ENCODE measurements at regions not wholly inside any gene's neighbourhood (a gene's known extent, or its start where the extent isn't known, plus 50 kb on each side); places are given as distances from the start of the nearest gene placed in this dataset.

DNA sequence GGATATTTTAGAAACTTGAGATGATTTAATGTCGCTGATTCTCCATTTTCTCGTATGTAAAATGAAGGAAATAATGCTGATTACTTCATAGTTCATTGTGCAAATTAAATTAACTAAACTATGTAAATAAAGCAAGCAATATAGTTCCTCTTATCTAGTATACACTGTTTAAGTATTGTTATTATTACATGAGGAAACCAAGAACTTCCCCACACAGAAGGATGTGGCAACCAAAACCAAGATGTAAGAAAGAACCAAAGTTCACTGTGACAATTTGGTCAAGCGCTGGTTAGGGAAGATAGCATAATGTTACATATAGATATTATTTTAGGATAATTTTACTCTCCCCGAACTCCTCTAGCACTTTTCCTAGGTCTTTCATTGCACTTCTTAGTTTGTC is 103.2 kb downstream of the XKR3 start:
- no peaks in the 10 kb centered on the region for H3K36me3 ChIP-seq (ENCODE audit: control insufficient read depth in 2 of 2, extremely low read depth in 1 of 2, insufficient read depth in 2 of 2, low read length in 2 of 2)
- dilution Hi-C loops (cut with MboI; ENCODE audit: extremely low pct_ligation_motif_present, low sequenced_read_pairs) (no loop called here), intact Hi-C loops (cut with micrococcal nuclease) (no loop called here)
- no TSS peak for BruUV-seq (replicated peaks)
- no peak overlapping the region for H2AFZ ChIP-seq (ENCODE audit: low read depth, low read length)
- ChIA-PET POLR2A (no interaction called here), CTCF (no interaction called here)
- no peaks in the 10 kb centered on the region for H3K79me2 ChIP-seq (ENCODE audit: control insufficient read depth, insufficient read depth, low read length)
- peaks cover 2% of the 10 kb centered on the region for H3K9me3 ChIP-seq (replicated peaks; ENCODE audit: control insufficient read depth, insufficient read depth, low read length)
- TF ChIP-seq EZH2 (IDR thresholded peaks at IDR 0.05; ENCODE audit: borderline replicate concordance, low read depth, low read length, severe bottlenecking): no peak
- no peak for TF ChIP-seq POLR2AphosphoS5 (IDR thresholded peaks at IDR 0.05; ENCODE audit: insufficient read depth, low read depth, low read length)
- TF ChIP-seq JUN (IDR thresholded peaks at IDR 0.05; ENCODE audit: borderline replicate concordance, insufficient read depth, insufficient read length, low read depth): no peak
- no peak for TF ChIP-seq GATA2 (IDR thresholded peaks at IDR 0.05; ENCODE audit: insufficient read depth, insufficient read length, low read depth, low read length)
- no peak for TF ChIP-seq FOS (IDR thresholded peaks at IDR 0.05; ENCODE audit: borderline replicate concordance, insufficient read depth, low read length)
- TF ChIP-seq MYC (IDR thresholded peaks at IDR 0.05; ENCODE audit: low read depth, low read length): no peak
- no peak for TF ChIP-seq POLR2A (IDR thresholded peaks at IDR 0.05; ENCODE audit: low read depth, low read length)
- TF ChIP-seq, protein P1, sequence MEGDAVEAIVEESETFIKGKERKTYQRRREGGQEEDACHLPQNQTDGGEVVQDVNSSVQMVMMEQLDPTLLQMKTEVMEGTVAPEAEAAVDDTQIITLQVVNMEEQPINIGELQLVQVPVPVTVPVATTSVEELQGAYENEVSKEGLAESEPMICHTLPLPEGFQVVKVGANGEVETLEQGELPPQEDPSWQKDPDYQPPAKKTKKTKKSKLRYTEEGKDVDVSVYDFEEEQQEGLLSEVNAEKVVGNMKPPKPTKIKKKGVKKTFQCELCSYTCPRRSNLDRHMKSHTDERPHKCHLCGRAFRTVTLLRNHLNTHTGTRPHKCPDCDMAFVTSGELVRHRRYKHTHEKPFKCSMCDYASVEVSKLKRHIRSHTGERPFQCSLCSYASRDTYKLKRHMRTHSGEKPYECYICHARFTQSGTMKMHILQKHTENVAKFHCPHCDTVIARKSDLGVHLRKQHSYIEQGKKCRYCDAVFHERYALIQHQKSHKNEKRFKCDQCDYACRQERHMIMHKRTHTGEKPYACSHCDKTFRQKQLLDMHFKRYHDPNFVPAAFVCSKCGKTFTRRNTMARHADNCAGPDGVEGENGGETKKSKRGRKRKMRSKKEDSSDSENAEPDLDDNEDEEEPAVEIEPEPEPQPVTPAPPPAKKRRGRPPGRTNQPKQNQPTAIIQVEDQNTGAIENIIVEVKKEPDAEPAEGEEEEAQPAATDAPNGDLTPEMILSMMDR (IDR thresholded peaks at IDR 0.05; ENCODE audit: extremely low read depth in 1 of 2, insufficient read depth in 1 of 2, low read depth in 1 of 2, low read length in 2 of 2): no peak
- TF ChIP-seq, protein P2, sequence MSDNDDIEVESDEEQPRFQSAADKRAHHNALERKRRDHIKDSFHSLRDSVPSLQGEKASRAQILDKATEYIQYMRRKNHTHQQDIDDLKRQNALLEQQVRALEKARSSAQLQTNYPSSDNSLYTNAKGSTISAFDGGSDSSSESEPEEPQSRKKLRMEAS (IDR thresholded peaks at IDR 0.05; ENCODE audit: insufficient read depth, insufficient read length): no peak
- H3K27me3 ChIP-seq (ENCODE audit: control insufficient read depth in 2 of 2, insufficient read depth in 2 of 2, low read length in 2 of 2): no peaks in the 10 kb centered on the region
- FAIRE-seq (no peak), DNase-seq (ENCODE audit: low read depth, low spot score) (no peak)
- H3K4me1 ChIP-seq (ENCODE audit: control insufficient read depth, extremely low read depth, insufficient read depth, low read length): no peaks in the 10 kb centered on the region
- no peaks in the 10 kb centered on the region for H4K20me1 ChIP-seq (replicated peaks; ENCODE audit: control insufficient read depth, extremely low read depth, insufficient read depth, low read length)
- no peaks in the 10 kb centered on the region for H3K9me1 ChIP-seq (replicated peaks; ENCODE audit: control insufficient read depth, extremely low read depth, insufficient read depth, low read length)
- no peak overlapping the region for H3K9ac ChIP-seq (replicated peaks; ENCODE audit: extremely low read depth, insufficient read depth, low read length)
- H3K4me2 ChIP-seq (ENCODE audit: insufficient read depth, low read length): no peak overlapping the region
- H3K27ac ChIP-seq (ENCODE audit: insufficient read depth, low read depth, low read length): no peak overlapping the region
- H3K4me3 ChIP-seq (replicated peaks in 1 of 3; ENCODE audit: insufficient read depth in 1 of 3, low read depth in 1 of 3, low read length in 3 of 3): no peak overlapping the region
